ENCODE measurements at regions not wholly inside any gene's neighbourhood (a gene's known extent, or its start where the extent isn't known, plus 50 kb on each side); places are given as distances from the start of the nearest gene placed in this dataset.

DNA sequence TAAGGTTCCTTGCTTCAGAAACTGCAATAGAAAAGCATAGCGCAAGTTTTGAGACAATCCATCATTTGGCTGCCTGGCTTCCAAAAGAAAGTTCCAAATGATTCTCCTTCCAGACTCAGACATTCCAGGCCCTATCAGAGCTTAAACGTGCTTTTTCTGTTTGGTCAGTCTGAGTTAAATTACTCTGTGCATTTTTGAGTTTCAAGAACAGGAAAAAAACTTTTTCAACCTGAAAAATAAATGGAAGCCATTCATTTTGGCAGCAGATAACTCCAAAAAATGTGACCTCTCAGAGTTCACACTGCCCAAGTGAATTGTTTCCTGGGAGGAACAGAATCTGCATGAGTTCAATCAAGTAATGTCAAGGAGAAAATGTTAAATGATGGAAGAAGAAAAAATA, 354.2 kb downstream of the CXCL12 start:
- no peak for DNase-seq (ENCODE audit: low spot score)

GRCh38 chr10:44030132-44030531, 354.8 kb downstream of the CXCL12 start:
- DNase-seq (ENCODE audit: low spot score): no peak

DNA sequence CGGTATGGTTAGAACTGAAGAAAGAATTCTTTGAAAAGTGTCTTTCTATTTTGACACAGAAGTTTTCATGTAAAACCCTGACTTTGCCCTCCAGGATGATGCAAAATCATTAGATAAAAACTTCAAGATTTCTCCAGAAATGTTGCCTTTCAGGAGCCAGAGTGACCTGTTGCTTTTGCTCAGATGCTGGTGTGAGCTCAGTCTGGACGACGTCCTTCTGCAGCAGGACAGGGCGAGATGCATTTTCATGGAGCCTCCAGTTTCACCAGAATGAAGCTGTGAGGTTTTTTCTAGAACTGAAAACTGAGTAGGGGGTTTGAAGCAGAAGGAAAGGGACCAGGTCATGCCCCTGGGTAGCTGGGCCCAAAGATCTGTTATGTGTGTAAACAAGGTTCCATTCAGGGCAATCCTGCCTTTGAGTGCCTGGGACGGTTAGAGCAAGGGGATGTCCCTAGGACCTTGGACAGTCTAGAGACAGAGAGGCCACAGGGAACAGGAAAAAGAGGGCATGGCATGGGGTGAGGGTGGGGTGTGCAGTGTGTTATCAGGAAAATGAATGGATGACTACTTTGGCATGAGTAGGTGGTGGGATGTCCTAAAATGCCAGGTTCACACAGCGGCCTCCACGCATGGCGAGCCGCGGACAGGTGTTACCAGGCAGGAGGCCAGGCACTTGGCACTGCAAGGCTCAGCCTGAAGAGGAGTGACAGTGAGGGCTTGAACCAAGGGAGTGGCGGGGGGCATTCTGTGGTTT, 356.3 kb downstream of the CXCL12 start:
- DNase-seq (ENCODE audit: low spot score): no peak

DNA sequence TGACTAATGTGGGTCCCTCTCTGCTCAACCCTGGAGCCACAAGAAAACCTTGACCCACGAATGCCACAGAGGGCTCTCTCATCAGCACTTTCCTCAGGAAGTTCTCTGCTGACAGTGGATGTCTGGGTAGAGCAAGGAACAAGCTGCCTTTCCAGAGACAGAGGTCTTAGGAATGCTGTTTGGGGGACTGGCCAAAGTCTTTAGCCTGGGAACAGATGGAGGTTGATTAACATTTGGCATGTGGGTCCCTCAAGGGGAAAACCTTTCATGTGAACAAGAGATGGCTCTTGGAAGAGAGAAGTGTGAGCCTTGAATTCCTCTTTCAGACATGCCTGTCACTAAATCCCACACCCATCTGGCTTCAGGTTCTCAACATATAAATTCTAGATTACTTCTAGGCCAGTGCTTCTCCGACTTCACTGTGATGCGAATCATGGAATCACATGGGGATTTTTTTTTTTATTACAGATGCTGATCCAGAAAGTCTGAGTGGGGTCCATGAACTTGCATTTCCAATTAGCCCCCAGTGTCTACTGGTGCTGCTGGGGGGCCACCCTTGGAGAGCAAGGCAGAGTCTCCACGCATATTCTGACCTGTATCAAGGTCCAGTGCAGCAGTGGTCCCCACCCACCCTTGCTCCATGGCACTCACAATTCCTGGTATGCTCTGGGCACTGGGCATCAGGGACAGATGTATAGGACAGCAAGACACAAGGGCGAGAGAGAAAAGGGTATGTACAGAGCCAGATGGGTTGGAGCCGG, 360.4 kb downstream of the CXCL12 start:
- no peak for DNase-seq (ENCODE audit: low spot score)

GRCh38 chr10:44023517-44023916, 361.4 kb downstream of the CXCL12 start:
- DNase-seq (ENCODE audit: low spot score): no peak

- DNase-seq (ENCODE audit: low spot score): no peak
Observed at GRCh38 chr10:44022203-44022602, 362.7 kb downstream of the CXCL12 start.

DNA sequence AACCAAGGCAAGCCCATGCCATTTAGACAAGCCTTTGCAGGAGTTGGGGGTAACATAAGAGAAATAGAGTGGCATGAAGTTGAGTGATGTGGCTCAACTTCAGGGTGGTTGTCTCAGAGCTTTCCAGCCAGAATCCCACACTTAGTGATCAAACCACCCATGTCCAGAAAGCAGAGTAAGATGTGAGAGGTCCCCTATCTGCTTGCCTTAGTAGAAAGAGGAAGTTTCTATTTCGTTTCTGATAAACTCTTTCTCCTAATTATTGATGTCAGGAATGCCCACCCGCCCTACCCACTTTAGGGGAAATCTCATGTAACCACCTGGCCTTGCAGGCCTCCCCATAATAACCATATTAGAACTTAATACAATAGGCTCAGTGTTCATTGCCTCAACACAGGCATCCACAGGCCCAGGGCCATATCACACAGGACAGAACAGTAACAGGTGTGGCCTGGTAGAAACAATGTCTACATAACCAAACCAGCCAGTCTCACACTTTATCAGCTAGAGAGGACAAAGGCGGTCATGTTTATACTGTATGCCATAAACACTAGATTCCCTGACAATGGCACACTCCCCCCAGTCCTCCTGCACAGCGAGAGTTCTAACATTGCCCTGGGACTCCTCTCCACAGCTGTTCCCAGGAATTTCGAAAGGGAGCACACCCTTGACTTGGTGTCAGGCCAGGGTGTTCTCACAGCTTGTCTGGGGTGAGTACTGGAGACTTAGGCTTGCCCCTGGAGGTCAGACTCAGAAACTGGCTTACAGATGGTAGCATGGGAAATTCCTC, 364.4 kb downstream of the CXCL12 start:
- DNase-seq (ENCODE audit: low spot score): no peak

DNA sequence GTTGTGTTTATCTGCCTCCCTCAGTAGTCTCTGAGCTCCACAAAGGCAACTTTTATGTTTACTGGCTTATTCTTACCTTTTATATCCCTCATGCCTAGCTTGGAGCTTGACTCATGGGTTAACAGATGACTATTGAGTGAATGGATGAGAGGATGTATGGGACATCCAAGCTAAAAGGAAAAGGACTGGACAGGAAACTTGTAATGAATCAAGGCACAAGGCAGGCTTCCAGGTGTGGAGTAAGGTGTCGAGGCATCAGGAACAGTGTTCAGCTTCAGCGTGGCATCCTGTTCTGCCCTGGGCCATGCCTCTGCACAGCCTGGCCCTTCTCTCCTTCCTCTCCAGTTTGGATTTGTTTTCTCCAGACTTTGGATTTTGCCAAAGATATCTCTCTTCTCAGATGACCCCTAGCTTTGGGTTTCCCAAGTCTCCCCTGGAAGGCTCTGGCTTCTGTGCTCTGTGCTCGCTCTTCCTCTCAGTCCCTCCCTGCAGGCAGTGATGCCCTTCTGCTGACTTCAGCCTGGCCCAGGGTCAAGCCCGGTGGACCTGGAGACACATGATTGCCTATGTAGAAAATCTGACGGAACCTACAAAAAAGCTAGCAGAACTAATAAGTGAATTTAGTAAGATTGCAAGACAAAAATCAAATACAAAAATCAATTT, 367.3 kb downstream of the CXCL12 start:
- DNase-seq (ENCODE audit: low spot score): no peak

- no peak for DNase-seq (ENCODE audit: low spot score)
Observed at GRCh38 chr10:44016589-44017482, 368.1 kb downstream of the CXCL12 start.

DNA sequence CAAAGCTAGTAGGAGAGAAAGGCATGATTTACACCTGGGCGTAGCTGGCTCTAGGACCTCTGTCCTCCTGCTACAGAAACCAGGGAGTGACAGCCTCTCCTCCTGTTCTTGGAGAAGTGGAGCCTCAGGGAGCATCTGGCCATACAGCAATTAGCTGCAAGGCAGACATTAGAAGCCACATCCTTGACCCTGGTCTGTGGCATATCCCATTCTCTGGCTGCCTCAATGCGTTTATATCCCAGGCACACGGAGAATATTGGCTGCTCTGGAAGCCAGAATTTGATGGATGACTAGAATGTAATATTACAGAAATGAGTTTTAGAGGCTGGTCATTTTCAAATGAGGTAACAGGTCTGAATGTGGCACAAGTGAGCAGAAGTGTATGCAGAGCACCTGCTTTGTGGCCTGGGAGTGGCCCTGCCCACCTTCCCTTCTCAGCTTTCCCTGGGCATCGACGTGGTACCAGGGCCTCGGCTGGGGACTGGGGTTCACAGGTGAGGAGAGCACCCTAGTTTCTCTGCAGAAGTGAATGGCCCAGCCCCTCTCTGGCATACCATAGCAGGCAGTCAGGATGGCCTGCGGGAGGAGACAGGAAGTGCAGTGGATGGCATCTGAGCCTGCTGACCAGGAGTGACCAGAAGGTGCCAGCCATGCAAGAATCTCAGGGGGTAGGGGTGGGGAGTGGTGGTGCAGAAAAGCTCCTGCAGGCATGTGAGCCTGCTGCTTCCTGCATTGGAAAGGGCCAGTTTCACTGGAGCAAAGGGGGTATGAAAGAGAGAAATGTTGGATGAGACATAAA, 367.2 kb upstream of the ZNF32 start:
- DNase-seq (ENCODE audit: low spot score): no peak

DNA sequence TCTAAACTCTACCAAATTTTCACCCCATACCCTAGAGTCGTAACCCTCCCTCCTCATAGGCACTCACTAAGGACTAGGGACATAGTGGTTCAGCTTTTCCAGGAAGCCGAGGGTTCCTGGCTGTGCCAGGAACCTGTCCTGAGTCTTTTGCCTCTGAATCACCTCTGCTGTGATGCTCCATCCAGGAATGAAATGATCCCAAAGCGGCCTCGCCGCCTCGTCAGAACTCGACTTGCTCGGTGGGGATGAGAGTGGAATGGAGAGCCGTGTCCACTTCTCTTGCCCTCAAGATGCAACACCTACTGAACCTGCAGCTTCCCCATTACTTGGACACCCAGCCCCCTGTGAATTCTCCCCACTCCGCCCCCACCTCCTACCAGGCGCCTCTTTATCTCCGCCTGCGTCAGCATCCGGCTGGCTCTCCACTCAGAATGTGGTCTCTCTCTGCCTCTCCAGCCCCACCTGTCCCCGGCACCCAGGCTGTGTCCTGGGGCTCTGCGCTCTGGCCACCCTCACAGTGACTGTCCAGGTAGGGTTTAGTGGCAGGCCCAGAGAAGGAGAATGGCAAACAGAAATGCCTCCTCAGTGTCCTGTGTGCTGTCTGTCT, 366.1 kb upstream of the ZNF32 start:
- no peak for DNase-seq (ENCODE audit: low spot score)

DNA sequence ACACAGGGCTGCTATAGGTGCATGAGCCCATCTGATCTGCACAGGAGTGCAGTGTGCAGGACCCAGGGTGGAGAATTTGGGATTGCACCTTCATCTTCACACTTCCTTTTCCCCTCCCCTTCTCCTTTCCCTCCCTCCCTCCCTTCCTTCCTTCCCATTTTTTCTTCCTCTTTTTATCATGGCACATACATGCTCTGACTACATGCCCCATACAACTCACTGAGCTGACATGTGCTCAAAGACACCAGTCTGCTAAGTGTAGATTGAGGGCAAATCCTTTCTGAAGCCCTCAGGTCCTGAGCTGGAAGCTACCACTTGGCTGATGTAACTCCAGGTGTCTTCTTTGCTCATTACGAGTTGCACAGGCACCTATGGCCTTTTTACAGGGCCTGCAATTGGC, 365.3 kb upstream of the ZNF32 start:
- DNase-seq (ENCODE audit: low spot score): no peak

GRCh38 chr10:44012921-44013320, 364.2 kb upstream of the ZNF32 start:
- no peak for DNase-seq (ENCODE audit: low spot score)

DNA sequence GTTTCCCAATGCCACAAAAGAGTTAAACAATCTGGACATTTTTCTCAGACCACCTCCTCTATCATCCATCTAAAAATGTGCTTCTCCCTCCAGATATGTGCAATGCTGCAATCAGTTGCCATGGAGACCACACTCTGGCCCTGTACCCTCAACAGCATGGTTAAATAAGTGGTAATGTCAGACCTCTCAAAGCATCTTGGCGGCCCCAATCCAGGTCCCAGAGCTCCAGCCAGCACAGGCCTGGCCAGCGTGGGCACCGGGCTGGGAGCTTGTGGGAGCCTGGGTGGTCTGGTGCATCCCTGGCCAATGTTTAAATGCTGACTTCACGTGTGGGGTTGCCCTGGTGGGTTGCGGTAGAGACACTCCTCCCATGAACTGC, 362.9 kb upstream of the ZNF32 start:
- DNase-seq (ENCODE audit: low spot score): no peak

DNA sequence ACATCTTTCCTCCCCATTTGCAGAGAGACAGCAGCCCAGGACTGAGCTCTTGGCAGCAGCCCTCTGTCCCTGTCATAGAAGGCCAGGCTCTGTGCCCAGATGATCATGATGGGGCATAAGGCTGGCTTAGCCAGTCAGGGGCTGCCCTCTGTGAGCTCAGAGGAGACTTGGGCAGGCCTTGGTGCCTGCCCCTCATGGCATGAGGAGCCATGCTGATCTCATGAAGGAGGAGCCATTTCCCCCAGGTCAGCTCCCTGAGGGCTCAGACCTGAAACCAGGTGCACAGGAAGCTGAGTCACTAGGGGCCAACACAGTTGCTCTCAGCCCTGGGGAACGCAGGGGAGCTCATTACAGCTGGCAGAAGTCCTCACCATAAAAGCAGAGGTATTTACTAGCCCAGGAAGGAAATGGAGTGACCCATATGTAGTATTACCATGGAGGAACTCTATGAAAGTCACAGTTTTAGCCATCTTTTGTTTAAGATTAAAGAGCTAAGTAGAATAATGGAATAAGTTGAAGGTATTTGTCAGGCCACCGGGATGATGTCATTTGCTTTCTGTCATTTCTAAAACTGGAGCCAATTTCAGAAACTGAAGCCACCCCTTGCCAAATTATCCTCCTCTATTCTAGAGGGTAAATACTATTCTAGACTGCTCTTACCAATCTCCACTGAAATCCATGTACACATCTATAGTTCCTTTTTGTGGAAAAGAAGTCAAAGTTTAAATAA, 362.4 kb upstream of the ZNF32 start:
- peak; percentile 54 for DNase-seq (ENCODE audit: low spot score)

GRCh38 chr10:44009891-44010632, 361.4 kb upstream of the ZNF32 start:
- DNase-seq (ENCODE audit: low spot score): peak; percentile 41

DNA sequence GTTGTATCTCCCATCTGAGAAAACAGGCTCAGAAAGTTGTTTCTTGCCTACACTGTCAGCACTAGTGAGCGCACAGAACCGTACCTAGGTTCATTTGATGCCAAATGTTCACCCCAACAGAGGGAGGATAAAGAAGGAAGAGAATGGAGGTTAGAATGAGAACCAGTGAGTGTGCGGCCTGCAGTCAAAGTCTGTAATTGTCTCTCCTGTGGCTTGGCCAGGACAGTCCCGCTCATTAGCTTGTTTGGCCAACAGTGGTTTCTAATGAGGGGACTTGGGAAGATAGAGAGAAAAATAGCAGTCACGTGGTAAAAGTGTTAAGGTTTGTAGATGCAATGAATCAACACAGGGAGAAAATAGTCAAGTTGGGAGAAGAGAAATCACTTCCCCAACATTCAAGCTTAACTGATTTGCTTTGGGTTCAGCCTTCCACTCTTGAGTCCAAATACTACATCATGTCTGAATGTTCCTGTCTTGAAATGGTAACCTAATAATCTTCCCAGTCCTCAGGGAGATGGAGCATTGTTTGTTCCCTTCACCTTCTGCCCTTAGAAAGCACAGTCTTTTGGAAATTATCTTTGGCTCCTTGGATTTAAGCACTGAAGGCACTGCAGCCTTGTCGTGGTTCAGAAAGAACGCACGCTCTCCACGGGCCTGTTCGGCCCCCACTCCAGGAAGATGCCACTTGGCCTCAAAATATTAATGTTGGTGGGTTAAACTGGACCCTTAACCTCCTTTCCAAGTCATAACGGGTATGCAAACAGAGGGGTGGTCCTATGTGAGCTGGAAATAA, 360.4 kb upstream of the ZNF32 start:
- DNase-seq (ENCODE audit: low spot score): no peak

Measured in H4 (cell line).